NOMO-1 (cell line): ENCODE measurements at regions not wholly inside any gene's neighbourhood (a gene's known extent, or its start where the extent isn't known, plus 50 kb on each side); places are given as distances from the start of the nearest gene placed in this dataset.
"Not testable (repeated sequence)": the region's sequence is repeated elsewhere in the genome, so short reads cannot be mapped to it uniquely, and the experiment has no call there.

Source experiments
- DNase-seq, 2 experiments: peaks; one replicate each; lab custom pipeline; 2025; ENCODE audit not compliant: unreplicated experiment in 2 of 2; lab: John Stamatoyannopoulos, UW

DNA sequence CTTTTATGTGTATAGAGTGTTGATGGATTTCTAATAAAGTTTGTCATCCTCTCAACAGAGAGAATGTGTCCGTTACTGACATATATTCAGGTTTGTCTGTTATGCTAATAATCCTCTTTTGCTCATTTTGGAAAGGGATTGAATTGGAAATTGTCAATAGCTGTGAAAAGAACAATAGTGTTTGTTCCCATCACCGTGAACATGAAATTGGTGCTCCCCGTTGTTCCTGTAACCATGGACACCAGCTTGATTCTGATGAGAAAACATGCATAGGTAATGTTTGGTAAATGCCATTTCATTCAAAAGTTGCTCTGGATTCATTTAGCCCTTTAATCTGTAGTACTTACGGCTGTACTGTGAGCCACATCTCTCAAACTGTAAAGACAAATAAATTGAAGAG is 707.0 kb upstream of the GOLIM4 start:
- no peak for DNase-seq

GRCh38 chr3:168801794-168802193 is 706.1 kb upstream of the GOLIM4 start:
- no peak for DNase-seq

- DNase-seq = no peak
Observed at GRCh38 chr3:168796339-168796738, 700.6 kb upstream of the GOLIM4 start.

GRCh38 chr3:168794427-168794826 is 698.7 kb upstream of the GOLIM4 start:
- no peak for DNase-seq

DNA sequence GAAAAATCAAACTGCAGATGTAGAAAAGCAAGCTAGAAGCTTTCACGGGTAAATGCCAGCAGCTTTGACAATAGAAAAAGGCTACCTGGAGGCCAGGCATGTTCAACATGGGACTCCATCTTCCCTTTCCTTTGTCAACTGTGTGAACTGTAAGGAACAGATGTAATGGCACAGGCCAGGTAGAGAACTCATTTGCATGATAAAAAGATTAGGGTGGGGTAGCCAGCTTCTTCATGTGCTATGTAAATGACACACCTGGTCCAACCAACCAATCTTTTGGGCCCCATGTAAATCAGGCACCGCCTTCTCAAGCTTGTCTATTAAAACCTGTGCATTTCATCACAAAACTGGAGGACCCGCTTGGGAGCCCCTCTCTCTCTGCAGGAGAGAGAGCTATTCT is 686.5 kb upstream of the GOLIM4 start:
- no peak for DNase-seq

DNA sequence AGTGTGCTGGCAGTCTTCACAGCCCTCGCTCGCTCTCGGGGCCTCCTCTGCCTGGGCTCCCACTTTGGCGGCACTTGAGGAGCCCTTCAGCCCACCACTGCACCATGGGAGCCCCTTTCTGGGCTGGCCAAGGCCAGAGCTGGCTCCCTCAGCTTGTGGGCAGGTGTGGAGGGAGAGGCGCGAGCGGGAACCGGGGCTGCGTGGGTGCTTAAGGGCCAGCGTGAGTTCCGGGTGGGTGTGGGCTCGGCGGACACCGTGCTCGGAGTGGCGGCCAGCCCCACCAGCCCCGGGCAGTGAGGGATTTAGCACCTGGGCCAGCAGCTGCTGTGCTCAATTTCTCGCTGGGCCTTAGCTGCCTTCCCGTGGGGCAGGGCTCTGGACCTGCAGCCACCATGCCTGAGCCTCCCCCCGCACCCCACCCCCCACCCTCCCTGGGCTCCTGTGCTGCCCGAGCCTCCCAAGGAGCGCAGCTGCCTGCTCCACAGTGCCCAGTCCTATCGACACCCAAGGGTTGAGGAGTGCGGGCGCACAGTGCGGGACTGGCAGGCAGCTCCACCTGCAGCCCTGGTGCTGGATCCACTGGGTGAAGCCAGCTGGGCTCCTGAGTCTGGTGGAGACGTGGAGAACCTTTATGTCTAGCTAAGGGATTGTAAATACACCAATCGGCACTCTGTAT is 684.4 kb upstream of the GOLIM4 start:
- DNase-seq = not testable (repeated sequence)

GRCh38 chr3:168753724-168754123 is 658.0 kb upstream of the GOLIM4 start:
- DNase-seq = no peak

DNA sequence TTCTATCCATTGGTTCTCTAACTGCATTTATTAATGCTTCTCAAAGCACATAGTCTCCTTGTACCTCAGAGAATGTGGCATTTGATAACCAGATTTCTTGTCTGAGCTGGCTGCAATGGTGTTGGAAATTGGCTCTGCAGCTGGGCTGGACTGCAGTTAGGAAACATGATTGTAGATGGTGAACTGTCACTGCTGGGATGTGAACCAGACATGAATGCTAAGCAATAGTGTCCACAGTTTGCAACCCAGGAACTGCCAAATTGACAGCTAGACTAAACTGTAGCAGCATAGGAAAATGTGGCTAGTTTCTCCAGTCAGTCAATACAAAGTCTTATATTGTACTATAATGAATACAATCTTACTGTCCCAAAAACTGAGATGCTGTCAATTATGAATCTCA is 656.6 kb upstream of the GOLIM4 start:
- DNase-seq = no peak

GRCh38 chr3:168747697-168748096 is 652.0 kb upstream of the GOLIM4 start:
- no peak for DNase-seq

- DNase-seq = no peak
Observed at GRCh38 chr3:168738527-168739325, 643.0 kb upstream of the GOLIM4 start.

- DNase-seq = no peak
Observed at GRCh38 chr3:168736202-168736601, 640.5 kb upstream of the GOLIM4 start.

DNA sequence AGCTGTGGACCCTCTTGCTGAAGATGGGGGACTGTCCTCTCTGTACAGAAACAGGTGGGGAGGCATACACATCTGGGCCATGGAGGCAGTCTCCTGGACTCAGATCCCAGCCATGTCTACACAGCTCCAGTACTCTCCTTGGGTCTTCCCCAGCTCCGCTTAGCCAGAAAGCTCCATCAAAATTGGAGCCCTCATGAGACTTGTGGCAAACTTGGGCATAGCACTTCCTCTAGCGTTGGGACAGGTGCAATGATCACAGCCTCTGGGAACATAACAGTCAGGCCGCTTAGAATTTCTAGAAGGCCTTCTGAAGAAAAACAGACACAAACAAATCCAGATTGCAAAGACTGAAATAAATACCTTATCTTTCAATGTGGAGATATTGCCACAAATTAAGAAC is 634.3 kb upstream of the GOLIM4 start:
- DNase-seq = no peak

GRCh38 chr3:168722091-168722490 is 626.4 kb upstream of the GOLIM4 start:
- DNase-seq = no peak

- no peak for DNase-seq
Observed at GRCh38 chr3:168714609-168715240, 619.0 kb upstream of the GOLIM4 start.

DNA sequence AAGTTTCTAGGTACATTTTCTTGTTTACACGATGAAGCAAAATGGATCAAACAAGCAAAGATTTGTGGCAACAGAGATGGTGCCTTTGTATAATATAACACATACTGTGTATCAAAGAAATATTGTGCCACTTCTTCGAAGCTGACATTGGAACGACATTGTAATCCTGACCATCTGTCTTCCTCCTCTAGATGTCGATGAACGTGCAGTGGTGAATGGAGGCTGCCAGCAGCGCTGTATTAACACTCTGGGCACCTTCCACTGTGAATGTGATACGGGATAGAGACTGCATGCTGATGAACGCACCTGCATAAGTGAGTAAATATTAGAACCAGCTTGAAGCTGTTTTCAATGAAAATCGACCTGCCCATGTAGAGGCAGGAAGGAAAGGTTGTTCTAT is 613.3 kb upstream of the GOLIM4 start:
- no peak for DNase-seq

GRCh38 chr3:168707900-168708299 is 612.2 kb upstream of the GOLIM4 start:
- no peak for DNase-seq

- no peak for DNase-seq
Observed at GRCh38 chr3:168705412-168705811, 609.7 kb upstream of the GOLIM4 start.

DNA sequence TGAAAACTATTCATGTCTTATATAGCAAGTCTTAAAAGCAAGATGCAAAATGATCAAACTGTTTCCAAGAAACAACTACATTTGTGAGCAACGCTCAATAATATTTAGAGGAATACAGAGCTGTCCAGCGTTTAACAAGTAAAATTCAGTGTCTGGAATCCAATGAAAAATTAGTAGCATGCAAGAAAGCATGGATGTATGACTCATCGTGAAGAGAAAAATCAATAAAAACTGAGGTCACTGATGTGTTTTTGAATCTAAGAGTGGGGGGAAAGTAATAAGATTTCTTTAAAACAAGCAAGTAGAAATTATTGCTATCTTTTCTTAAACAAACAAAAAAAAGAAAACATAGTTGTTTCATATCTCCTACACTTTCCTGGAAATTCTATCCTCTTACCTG is 600.3 kb upstream of the GOLIM4 start:
- DNase-seq = no peak

- DNase-seq = no peak
Observed at GRCh38 chr3:168693870-168694269, 598.1 kb upstream of the GOLIM4 start.

DNA sequence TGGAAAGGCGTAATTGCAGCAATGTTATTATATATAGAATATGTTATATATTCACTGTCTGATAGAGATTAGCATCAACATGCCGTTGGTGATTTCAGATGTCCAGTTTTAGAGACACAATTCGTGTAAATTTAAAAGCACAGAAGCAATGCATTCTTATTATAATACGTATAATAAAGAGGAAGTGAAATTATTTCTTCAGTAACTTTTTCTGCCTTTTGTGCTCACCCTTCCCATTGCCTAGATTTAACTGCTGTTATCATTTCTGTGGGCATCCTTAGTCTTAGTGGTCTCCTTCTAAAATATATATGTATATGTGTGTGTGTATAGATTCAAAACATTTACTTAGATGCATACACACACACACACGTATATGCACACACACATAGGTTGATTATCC is 592.5 kb upstream of the GOLIM4 start:
- no peak for DNase-seq

DNA sequence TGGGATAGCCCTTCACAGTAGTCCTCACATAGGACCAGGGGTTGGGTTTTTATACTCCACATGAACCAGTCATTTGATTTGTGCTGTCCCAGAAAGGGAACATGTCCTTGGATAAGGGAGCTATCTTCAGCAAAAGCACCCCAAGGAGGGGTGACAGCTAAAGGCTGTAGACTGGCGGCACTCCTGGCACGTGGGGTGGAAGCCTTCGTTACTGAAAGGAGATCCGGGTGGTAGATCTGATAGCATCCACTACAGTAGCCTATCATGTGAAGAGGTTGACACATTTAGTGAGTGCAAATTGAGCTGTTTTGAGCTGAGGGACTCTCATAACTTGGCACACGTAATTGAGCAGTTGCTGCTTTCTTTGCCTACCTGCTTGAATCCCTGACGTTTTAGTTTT is 588.8 kb upstream of the GOLIM4 start:
- no peak for DNase-seq

DNA sequence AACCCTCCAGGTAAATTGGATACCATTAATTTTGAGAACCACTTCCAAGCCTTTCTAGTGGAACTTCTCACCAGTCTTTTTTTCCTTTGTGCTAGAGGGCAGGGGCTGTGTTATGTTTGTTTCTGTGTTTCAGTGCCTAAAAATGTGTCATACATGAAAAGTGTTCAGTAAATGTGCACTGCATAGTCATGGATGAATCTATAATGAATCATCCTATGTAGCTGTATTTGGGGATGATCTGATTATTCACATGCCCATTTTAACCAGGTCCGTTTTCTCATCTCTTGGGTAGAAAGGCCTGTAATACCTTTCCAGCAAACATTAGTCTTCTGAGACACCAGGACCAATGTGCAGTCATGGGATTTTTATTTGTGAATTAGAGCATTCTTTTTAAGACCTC is 583.0 kb upstream of the GOLIM4 start:
- no peak for DNase-seq
